DOHH2 (cell line): ENCODE measurements at regions not wholly inside any gene's neighbourhood (a gene's known extent, or its start where the extent isn't known, plus 50 kb on each side); places are given as distances from the start of the nearest gene placed in this dataset.

Experiments used
- EZH2phosphoT487 ChIP-seq: fragments of 200-600 bp; sonication (generic); IDR thresholded peaks from 2 replicates; pipeline ENCODE4 v1.6.1; 2017; ENCODE audit warnings: borderline replicate concordance, mild to moderate bottlenecking, antibody characterized with exemption, low read length, moderate library complexity, mixed read lengths
- TF ChIP-seq, protein P1 (sequence below): fragments of 200-600 bp; sonication (generic); IDR thresholded peaks from one replicate; pipeline ENCODE4 v1.5.1; 2014; ENCODE audit warnings: antibody characterized with exemption, mild to moderate bottlenecking, low read depth, low read length; ENCODE audit not compliant: poor library complexity, severe bottlenecking

DNA sequence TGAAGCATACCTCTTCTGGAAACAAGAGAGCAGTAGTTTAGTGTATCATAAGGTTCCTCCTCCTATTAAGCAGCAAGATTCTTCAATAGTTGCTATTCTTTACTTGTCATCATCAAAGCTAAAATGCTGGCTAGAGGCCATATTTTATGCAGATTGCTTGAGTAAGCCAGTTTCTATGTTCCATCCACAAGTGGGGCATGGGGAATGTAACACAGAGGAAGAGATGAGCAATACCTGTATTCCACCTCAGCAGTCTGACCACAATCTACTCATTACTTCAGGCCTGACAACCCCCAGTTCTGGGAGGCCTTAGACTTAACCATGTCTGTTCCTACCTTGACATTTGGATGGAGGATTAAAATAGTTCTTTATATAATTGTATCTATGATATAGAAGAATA, 423.6 kb downstream of the BTG1 start:
- TF ChIP-seq, protein P1, sequence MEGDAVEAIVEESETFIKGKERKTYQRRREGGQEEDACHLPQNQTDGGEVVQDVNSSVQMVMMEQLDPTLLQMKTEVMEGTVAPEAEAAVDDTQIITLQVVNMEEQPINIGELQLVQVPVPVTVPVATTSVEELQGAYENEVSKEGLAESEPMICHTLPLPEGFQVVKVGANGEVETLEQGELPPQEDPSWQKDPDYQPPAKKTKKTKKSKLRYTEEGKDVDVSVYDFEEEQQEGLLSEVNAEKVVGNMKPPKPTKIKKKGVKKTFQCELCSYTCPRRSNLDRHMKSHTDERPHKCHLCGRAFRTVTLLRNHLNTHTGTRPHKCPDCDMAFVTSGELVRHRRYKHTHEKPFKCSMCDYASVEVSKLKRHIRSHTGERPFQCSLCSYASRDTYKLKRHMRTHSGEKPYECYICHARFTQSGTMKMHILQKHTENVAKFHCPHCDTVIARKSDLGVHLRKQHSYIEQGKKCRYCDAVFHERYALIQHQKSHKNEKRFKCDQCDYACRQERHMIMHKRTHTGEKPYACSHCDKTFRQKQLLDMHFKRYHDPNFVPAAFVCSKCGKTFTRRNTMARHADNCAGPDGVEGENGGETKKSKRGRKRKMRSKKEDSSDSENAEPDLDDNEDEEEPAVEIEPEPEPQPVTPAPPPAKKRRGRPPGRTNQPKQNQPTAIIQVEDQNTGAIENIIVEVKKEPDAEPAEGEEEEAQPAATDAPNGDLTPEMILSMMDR: no peak
- TF ChIP-seq EZH2phosphoT487: no peak
